ENCODE measurements at regions not wholly inside any gene's neighbourhood (a gene's known extent, or its start where the extent isn't known, plus 50 kb on each side); places are given as distances from the start of the nearest gene placed in this dataset.

DNA sequence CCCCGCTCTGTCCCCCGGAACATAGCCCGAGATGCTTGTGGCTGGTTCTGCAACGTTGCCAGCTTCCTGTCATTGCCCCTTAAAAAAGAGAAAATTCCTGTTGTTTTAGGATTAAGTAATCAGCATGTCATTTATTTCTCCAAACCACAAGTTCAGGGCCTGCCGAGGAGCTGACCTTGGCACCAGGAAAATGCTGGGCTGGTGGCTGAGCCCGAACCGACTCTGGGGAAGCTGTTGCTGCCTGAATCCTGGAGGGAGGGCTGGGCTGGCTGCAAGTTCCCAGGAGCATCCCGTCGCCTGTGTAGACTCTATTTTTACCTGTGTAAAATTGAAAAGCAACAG, 130.9 kb upstream of the FOXF1 start:
- Histone ChIP-seq H3K4me3 (ENCODE audit: low read length) (no peak overlapping the region), H3K9ac (ENCODE audit: low read depth, low read length) (no peak overlapping the region), H3K4me1 (ENCODE audit: insufficient read depth, low read length) (no peaks in the 10 kb centered on the region), H3K36me3 (ENCODE audit: insufficient read depth, low read length) (no peaks in the 10 kb centered on the region), H3K27me3 (ENCODE audit: insufficient read depth, low read length) (no peaks in the 10 kb centered on the region), H3K27ac (ENCODE audit: low read depth, low read length) (no peak overlapping the region), H3K9me3 (ENCODE audit: insufficient read depth, low read depth, low read length) (0 out of 2 replicates have a peak, but pooled peaks cover 3% of the 10 kb centered on the region)
- 91% methylated on average over 9 of the region's 9 CpGs for WGBS

DNA sequence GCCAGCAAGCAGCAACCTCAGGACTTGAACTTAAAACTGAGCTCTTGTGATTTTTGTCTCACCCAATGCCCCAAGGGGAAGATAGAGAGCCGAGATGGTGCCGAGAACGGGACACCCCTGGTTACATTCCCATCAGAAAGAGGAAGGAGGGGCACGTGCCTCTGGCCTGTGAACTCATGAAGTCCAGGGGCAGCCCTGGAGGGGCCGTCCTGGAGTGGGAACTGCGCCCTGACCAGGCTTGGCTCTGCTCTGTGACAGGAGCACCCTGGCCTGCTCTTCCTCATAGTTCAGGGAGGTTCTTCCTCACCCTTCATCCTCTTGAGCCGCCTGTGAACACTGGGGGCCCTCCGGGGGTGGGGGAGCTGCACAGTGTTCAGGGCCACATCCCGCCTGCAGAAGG, 130.3 kb upstream of the FOXF1 start:
- WGBS: 87% methylated on average over 9 of the region's 9 CpGs
- H3K27me3 ChIP-seq (ENCODE audit: insufficient read depth, low read length): no peaks in the 10 kb centered on the region
- H3K4me3 ChIP-seq (ENCODE audit: low read length): no peak overlapping the region
- no peaks in the 10 kb centered on the region for H3K4me1 ChIP-seq (ENCODE audit: insufficient read depth, low read length)
- no peak overlapping the region for H3K9ac ChIP-seq (ENCODE audit: low read depth, low read length)
- H3K9me3 ChIP-seq (ENCODE audit: insufficient read depth, low read depth, low read length): no peaks in the 10 kb centered on the region
- H3K27ac ChIP-seq (ENCODE audit: low read depth, low read length): no peak overlapping the region
- no peaks in the 10 kb centered on the region for H3K36me3 ChIP-seq (ENCODE audit: insufficient read depth, low read length)

DNA sequence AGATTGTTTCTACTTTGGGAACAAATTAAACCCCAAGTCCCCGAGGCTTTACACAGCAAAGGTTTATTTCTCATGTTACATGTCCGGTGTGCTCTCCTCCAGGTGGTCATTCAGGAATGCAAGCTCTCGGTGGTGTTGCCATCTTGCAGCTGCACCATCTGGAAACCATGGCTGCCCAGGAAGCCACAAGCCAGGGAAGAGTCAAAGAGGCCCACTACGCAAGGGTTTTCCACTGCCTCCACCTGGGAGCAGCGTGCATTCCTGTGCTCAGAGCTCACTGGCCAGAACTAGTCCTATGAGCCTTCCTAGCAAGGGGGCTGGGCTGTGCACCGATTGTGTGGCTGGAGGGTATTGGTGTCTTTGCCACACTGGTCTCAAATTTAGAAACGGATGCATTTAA, 128.8 kb upstream of the FOXF1 start:
- no peaks in the 10 kb centered on the region for H3K36me3 ChIP-seq (ENCODE audit: insufficient read depth, low read length)
- no peaks in the 10 kb centered on the region for H3K27me3 ChIP-seq (ENCODE audit: insufficient read depth, low read length)
- no peaks in the 10 kb centered on the region for H3K4me1 ChIP-seq (ENCODE audit: insufficient read depth, low read length)
- H3K4me3 ChIP-seq (ENCODE audit: low read length): no peak overlapping the region
- WGBS: 89% methylated on average over 7 of the region's 7 CpGs
- no peak overlapping the region for H3K9ac ChIP-seq (ENCODE audit: low read depth, low read length)
- no peak overlapping the region for H3K27ac ChIP-seq (ENCODE audit: low read depth, low read length)
- H3K9me3 ChIP-seq (ENCODE audit: insufficient read depth, low read depth, low read length): no peaks in the 10 kb centered on the region

DNA sequence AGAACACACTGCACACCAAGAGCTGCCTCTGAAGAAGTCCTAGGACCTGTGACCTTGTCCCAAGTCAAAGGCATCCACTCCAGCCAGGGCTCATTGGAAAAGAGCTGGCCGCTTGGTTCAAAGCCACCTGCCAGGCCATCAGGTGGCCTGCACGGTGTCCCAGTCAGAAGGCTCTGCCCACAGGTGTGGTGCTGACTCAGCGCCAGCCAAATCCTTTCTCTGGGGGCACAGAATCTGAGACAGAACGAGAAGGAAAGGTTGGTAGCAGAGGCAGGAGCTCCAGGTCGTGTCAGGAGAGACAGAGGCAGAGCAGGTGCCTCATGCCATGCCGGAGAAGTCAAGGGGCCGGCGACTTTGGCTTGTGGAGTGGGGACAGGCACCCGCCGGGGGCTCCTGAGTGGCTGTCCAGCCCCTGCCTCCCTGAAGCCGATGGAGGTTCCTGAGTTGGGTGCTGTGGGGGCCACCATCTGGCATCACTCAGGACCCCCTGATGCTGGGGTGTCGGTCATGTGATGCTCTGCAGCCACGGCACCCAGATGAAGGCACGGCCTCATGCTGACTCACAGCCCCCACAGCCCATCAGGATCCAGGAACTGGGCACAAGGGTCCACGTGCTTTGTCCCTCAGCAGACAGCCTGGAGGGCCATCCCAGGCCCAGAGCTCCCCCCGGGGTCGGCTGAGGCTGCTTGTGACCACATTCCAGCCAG, 128.1 kb upstream of the FOXF1 start:
- WGBS: 91% methylated on average over 17 of the region's 17 CpGs
- H3K27me3 ChIP-seq (ENCODE audit: insufficient read depth, low read length): no peaks in the 10 kb centered on the region

DNA sequence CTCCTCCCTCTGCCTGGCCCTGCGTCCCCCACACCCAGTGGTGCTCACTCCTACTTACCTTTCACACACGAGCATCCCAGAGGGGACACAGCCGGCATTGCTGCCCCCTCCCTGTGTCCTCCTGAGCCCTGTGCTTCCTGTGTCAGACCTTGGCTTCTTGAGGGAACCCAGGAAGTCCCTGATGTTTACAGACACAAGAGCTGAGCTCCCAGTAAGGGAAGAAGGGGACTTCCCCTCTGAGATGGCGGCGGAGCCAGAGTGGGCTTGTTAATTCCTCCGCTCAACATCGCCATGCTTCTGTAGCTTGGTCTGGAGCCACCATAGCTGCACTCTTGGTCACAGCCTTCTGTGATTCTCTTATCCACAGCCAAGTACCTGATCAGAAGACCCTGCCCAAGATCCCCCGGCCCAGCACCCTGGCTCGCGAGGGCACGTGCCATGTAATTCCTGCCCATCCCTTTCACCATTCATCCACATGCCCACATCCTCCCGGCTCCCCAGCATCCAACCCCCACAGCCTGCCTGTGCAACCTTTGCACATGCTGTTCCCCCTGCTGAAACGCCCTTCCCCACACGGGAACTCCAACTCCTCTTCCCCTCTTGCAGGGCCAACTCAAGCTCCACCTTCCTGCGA, 127.4 kb upstream of the FOXF1 start:
- Histone ChIP-seq H3K9ac (ENCODE audit: low read depth, low read length) (no peak overlapping the region), H3K27me3 (ENCODE audit: insufficient read depth, low read length) (no peaks in the 10 kb centered on the region), H3K4me1 (ENCODE audit: insufficient read depth, low read length) (no peaks in the 10 kb centered on the region), H3K9me3 (ENCODE audit: insufficient read depth, low read depth, low read length) (no peaks in the 10 kb centered on the region), H3K27ac (ENCODE audit: low read depth, low read length) (no peak overlapping the region), H3K4me3 (ENCODE audit: low read length) (no peak overlapping the region), H3K36me3 (ENCODE audit: insufficient read depth, low read length) (no peaks in the 10 kb centered on the region)
- 89% methylated on average over 15 of the region's 15 CpGs for WGBS

More for the DNA sequence above, 128.1 kb upstream of the FOXF1 start:
- Histone ChIP-seq H3K9me3 (ENCODE audit: insufficient read depth, low read depth, low read length) (no peaks in the 10 kb centered on the region), H3K27ac (ENCODE audit: low read depth, low read length) (no peak overlapping the region), H3K9ac (ENCODE audit: low read depth, low read length) (no peak overlapping the region), H3K4me1 (ENCODE audit: insufficient read depth, low read length) (no peaks in the 10 kb centered on the region), H3K36me3 (ENCODE audit: insufficient read depth, low read length) (no peaks in the 10 kb centered on the region), H3K4me3 (ENCODE audit: low read length) (no peak overlapping the region)

DNA sequence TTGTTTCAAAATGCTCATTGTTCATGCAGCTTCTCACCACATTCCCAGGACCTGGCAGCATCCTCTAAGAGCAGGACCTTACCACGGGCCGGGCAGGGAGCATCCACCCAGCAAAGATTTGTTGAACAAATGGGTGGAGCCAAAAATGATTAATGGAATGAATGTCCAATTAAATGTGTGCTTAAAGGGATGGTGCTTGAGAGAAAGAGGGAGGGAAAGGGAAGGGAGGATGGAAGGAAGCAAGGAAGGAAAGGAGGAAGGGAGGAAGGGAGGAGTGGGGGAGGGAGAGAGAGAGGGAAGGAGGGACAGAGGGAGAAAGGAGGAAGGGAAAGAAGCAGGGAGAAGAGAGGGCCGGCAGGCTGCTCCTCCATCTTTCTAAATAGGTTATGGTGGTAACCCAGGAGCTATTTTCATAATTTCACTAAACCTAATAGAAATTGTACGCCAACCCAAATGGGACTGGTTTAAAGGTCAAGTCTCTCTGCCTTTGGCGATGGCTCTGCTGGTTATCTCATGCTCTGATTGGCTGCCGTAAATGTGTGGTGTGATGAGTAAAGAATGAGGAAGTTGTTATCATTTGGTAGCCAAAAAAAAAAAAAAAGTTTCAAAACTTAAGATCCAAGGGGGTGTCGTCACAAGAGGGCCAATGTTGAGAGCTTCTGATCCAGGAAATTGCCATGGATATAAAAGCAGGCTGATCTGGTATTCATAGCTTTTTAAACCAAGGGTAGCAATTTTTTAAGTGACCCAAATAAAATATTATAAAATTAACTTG, 126.7 kb upstream of the FOXF1 start:
- Histone ChIP-seq H3K27me3 (ENCODE audit: insufficient read depth, low read length) (no peaks in the 10 kb centered on the region), H3K4me1 (ENCODE audit: insufficient read depth, low read length) (no peaks in the 10 kb centered on the region), H3K27ac (ENCODE audit: low read depth, low read length) (no peak overlapping the region), H3K9ac (ENCODE audit: low read depth, low read length) (no peak overlapping the region), H3K36me3 (ENCODE audit: insufficient read depth, low read length) (no peaks in the 10 kb centered on the region), H3K9me3 (ENCODE audit: insufficient read depth, low read depth, low read length) (no peaks in the 10 kb centered on the region), H3K4me3 (ENCODE audit: low read length) (no peak overlapping the region)
- 68% methylated on average over 7 of the region's 7 CpGs for WGBS

DNA sequence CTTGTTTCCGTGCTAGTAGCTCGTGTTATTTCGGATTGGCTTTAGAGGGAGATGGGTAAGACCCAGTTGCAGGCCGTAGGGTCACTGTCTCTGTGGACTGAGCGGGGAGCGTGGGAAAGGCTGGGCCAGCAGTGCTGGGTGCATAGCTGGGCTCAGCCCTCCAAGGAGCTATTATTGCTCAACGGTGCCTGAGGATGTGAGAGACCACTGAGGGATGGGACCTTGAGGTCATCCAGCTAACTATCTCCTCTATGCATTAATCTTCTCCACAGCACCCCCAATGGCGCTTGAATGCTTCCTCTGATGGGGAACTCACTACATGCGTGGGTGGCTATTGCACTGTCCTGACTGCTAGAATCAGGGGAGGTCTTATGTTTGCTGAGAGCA, 126.1 kb upstream of the FOXF1 start:
- no peak overlapping the region for H3K4me3 ChIP-seq (ENCODE audit: low read length)
- H3K9ac ChIP-seq (ENCODE audit: low read depth, low read length): no peak overlapping the region
- no peaks in the 10 kb centered on the region for H3K27me3 ChIP-seq (ENCODE audit: insufficient read depth, low read length)
- no peaks in the 10 kb centered on the region for H3K36me3 ChIP-seq (ENCODE audit: insufficient read depth, low read length)
- H3K4me1 ChIP-seq (ENCODE audit: insufficient read depth, low read length): no peaks in the 10 kb centered on the region
- 83% methylated on average over 9 of the region's 9 CpGs for WGBS
- no peak overlapping the region for H3K27ac ChIP-seq (ENCODE audit: low read depth, low read length)
- H3K9me3 ChIP-seq (ENCODE audit: insufficient read depth, low read depth, low read length): no peaks in the 10 kb centered on the region

DNA sequence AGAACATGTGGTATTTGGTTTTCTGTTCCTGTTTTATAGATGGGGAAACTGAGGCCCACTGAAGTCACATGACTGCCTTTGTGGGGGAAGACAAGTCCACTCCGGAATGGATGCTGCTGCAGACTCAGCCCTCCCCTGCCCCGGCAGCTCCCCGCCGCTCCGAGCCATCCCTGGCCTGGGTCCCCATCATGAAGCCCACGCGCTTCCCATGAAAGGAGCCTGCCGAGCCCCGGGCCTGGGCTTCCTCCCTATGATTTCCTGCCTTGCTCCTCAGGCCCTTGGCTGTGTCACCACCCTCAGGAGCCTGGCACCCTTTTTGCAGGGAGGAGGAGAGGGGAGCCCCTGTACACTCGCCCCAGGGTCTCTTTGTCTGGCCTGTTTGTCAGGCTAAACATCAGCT, 125.3 kb upstream of the FOXF1 start:
- Histone ChIP-seq H3K36me3 (ENCODE audit: insufficient read depth, low read length) (no peaks in the 10 kb centered on the region), H3K27me3 (ENCODE audit: insufficient read depth, low read length) (no peaks in the 10 kb centered on the region), H3K4me3 (ENCODE audit: low read length) (no peak overlapping the region), H3K9me3 (ENCODE audit: insufficient read depth, low read depth, low read length) (no peaks in the 10 kb centered on the region), H3K9ac (ENCODE audit: low read depth, low read length) (no peak overlapping the region), H3K27ac (ENCODE audit: low read depth, low read length) (no peak overlapping the region), H3K4me1 (ENCODE audit: insufficient read depth, low read length) (no peaks in the 10 kb centered on the region)
- 92% methylated on average over 10 of the region's 10 CpGs for WGBS

DNA sequence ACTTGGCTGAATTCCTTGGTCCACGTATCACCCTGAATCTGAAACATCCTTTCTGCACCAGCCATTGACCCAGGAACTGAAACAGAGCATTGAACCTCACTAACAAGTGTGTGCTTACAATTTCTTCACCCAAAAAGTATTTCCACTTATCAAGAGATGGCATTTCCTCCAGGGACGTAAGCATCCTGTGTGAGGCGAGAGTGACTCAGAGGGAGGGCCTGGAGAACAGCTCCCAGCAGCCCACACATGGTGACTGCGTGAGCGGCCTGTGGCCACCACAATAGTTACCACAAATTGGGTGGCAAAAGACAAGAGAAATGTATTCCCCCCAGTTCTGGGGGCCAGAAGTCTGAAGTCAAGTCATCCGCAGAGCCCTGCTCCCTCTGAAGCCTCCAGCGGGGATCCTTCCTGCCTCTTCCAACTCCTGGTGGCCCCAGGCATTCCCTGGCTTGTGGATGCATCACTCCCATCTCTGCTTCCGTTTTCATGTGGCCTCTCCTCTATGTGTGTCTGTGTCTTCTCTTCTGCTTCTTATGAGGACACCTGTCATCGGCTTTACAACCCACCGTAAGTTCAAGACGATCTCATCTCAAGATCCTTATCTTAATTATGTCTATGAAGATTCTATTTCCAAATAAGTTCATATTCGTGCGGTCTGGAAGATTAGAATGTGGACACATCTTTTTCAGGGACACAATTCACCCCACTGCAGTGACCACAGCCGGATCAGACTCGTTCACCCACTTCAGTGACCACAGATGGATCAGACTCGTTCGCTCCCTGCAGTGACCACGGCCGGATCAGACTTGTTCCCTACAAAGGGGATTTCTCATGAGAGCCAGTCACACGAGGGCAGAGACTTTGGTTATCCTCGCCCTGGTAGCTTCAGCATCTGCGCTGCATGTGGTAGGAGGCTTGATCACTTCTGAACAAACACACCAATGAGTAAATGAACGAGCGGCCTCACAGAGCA, 122.6 kb upstream of the FOXF1 start:
- Histone ChIP-seq H3K27me3 (ENCODE audit: insufficient read depth, low read length) (no peaks in the 10 kb centered on the region), H3K9ac (ENCODE audit: low read depth, low read length) (no peak overlapping the region), H3K4me3 (ENCODE audit: low read length) (no peak overlapping the region), H3K4me1 (ENCODE audit: insufficient read depth, low read length) (no peaks in the 10 kb centered on the region), H3K9me3 (ENCODE audit: insufficient read depth, low read depth, low read length) (no peaks in the 10 kb centered on the region), H3K36me3 (ENCODE audit: insufficient read depth, low read length) (no peaks in the 10 kb centered on the region), H3K27ac (ENCODE audit: low read depth, low read length) (no peak overlapping the region)
- 90% methylated on average over 24 of the region's 24 CpGs for WGBS

DNA sequence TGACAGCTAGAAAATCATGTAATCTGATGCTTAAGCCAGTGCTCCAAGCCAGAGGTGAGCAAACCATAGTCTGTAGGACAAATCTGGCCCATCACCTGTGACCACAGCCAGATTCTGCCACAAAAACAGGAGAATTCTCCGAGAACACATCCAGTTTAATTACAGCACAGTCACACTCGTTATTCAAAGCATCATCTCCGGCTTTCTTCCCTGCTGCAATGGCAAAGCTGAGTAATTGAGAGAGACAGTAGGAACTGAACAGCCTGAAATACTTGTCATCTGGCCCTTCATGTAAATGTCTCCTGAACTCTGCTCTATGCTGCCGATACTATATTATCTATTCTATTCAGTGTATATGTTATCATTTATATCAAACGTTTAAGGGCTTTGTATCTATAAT, 121.4 kb upstream of the FOXF1 start:
- Histone ChIP-seq H3K9me3 (ENCODE audit: insufficient read depth, low read depth, low read length) (no peaks in the 10 kb centered on the region), H3K9ac (ENCODE audit: low read depth, low read length) (no peak overlapping the region), H3K27ac (ENCODE audit: low read depth, low read length) (no peak overlapping the region), H3K4me1 (ENCODE audit: insufficient read depth, low read length) (no peaks in the 10 kb centered on the region), H3K4me3 (ENCODE audit: low read length) (no peak overlapping the region), H3K27me3 (ENCODE audit: insufficient read depth, low read length) (no peaks in the 10 kb centered on the region), H3K36me3 (ENCODE audit: insufficient read depth, low read length) (no peaks in the 10 kb centered on the region)
- WGBS: 91% methylated on average over 3 of the region's 5 CpGs

All from HUES64 (cell line).